GM12891 (cell line): ENCODE measurements at regions not wholly inside any gene's neighbourhood (a gene's known extent, or its start where the extent isn't known, plus 50 kb on each side); places are given as distances from the start of the nearest gene placed in this dataset.

ENCODE experiments used
- DNase-seq: peaks from one replicate; pipeline ENCODE4 v3.0.0; 2011; ENCODE audit warnings: low spot score; ENCODE audit not compliant: insufficient read length
- FAIRE-seq: peaks from 2 replicates; lab custom pipeline; 2011; peaks lifted over from hg19 to GRCh38; lab: Jason Lieb, UNC
- PAX5 ChIP-seq: IDR thresholded peaks from 2 replicates; pipeline ENCODE4 v1.6.1; 2011; ENCODE audit warnings: low read length, moderate library complexity, mild to moderate bottlenecking; ENCODE audit not compliant: insufficient read depth, severe bottlenecking
- POLR2A ChIP-seq: IDR thresholded peaks from 2 replicates; pipeline ENCODE4 v1.6.1; 2011; ENCODE audit warnings: low read depth, low read length, control low read depth
- POLR2AphosphoS5 ChIP-seq: IDR thresholded peaks from 2 replicates; pipeline ENCODE4 v1.6.1; 2011; ENCODE audit warnings: low read depth, low read length, control low read depth
- POU2F2 ChIP-seq: IDR thresholded peaks from 2 replicates; pipeline ENCODE4 v1.6.1; 2011; ENCODE audit warnings: low read depth, mild to moderate bottlenecking, control low read depth, low read length, moderate library complexity
- SPI1 ChIP-seq: IDR thresholded peaks from 2 replicates; pipeline ENCODE4 v1.6.1; 2011; ENCODE audit warnings: low read depth, low read length, control low read depth
- TAF1 ChIP-seq: IDR thresholded peaks from 2 replicates; pipeline ENCODE4 v1.6.1; 2011; ENCODE audit warnings: low read depth, low read length, control low read depth

DNA sequence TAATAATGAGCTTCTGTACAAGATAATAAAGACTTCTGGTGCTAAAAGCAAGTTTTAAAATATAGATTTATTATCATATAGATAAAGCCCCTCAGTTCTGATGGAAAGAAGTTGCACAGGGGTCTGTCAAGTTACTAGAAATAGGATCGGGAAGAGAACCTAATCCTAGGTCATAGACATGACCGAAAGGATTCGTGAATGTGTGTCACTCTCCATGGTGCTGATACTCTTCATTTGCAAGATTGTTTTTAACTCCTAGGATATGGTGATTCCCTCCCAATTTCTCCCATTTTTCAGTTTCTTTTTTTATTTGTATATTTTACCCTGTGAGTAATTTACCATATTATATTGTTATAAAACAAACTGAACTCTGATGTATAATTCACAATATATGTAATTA, 58.9 kb upstream of the CTNNA2 start:
- DNase-seq (no peak), FAIRE-seq (no peak)
- no peak for TF ChIP-seq POLR2AphosphoS5
- no peak for TF ChIP-seq SPI1
- TF ChIP-seq POLR2A = no peak
- TF ChIP-seq POU2F2 = no peak
- no peak for TF ChIP-seq PAX5
- no peak for TF ChIP-seq TAF1

DNA sequence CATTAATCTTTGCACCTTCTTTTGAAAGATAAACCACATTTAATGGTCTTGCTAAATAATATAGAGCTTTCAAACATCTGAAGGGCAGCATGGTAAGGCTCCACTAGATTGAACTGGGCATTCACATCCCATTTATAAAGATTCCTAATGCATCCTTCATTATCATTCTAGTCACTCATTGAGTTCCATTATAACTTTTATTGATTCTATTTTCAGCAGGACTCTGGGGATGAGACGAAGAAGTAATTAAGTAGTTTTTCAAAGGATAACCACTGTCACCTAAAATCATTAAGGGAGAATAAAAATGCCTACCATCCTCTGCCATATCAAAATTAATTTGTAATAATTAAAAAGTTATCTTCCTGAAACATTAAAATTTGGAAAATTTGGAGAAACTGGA, 60.2 kb upstream of the CTNNA2 start:
- TF ChIP-seq PAX5 (no peak), POLR2A (no peak), SPI1 (no peak), POU2F2 (no peak), POLR2AphosphoS5 (no peak), TAF1 (no peak)
- FAIRE-seq = no peak

GRCh38 chr2:79447463-79447862, 65.4 kb upstream of the CTNNA2 start:
- DNase-seq (no peak), FAIRE-seq (no peak)
- TF ChIP-seq POLR2A (no peak), POLR2AphosphoS5 (no peak), TAF1 (no peak), PAX5 (no peak), POU2F2 (no peak), SPI1 (no peak)

More for the DNA sequence above, 60.2 kb upstream of the CTNNA2 start:
- no peak for DNase-seq

DNA sequence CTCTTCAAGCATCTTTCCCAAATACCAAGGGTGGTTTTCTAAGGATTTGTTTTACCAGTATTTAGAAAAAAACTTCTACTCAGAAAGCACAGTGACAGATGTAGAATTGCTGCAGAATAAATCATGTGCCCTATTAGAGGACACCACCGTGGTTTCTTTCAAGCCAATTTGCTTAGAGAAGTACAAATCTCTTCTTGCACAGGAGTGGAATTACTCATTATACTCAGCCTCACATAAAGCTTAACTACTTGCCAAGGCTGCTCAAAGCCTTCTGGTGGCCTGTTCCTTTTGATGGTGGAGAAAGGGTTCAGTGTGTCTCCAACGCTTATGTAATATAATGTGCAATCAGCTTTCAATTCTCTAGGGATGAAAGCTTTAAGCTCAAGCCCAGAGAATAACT, 66.5 kb upstream of the CTNNA2 start:
- no peak for DNase-seq
- FAIRE-seq = no peak
- TF ChIP-seq POU2F2 (no peak), POLR2A (no peak), PAX5 (no peak), POLR2AphosphoS5 (no peak), SPI1 (no peak), TAF1 (no peak)

GRCh38 chr2:79437433-79438267, 75.2 kb upstream of the CTNNA2 start:
- TF ChIP-seq POLR2A (no peak), SPI1 (no peak), POU2F2 (no peak), PAX5 (no peak), TAF1 (no peak), POLR2AphosphoS5 (no peak)
- FAIRE-seq = no peak
- DNase-seq = no peak

DNA sequence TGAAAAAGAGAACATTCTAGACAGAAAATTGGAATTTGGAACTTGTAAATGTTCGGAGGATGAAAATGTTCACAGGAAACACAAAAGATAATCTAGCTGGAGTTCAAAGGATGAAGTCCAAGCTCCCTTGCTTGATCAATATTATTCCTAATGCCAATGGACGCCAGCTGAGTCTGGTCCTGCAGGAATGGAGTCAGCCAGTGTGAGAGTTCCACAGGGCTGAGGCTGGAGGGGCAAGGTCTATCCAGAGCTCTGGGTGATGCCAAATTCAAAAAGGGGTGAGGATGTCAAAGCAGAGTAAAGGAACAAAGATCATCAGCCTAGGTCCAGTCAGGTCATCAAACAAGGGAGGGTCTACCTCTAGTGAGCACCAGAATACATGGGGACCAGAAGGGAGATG, 78.5 kb upstream of the CTNNA2 start:
- no peak for DNase-seq
- TF ChIP-seq POLR2AphosphoS5 = no peak
- FAIRE-seq = no peak

GRCh38 chr2:79432731-79433146, 80.1 kb upstream of the CTNNA2 start:
- FAIRE-seq (no peak), DNase-seq (no peak)
- TF ChIP-seq SPI1 (no peak), POLR2AphosphoS5 (no peak)

DNA sequence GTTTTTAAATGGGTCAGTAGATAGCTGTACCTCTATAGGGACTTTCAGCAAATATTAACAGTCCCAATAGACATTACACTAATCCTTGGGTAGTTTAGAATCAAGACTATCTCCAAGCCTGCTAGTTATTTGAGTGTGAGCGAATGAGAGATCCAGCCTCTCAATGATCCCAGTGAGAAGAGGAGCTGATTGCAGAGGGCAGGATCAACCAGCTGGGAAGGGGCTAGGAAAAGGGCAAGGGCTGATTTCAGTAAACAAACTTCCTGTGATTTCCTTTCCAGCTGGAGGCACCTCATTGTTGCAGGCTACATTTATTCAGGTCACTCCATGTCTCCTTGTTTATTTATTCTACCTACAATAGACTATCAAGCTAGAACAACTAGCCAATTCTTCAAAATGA, 84.1 kb upstream of the CTNNA2 start:
- DNase-seq = no peak
- no peak for FAIRE-seq
- no peak for TF ChIP-seq TAF1
- TF ChIP-seq POLR2AphosphoS5 = no peak
- no peak for TF ChIP-seq POU2F2
- no peak for TF ChIP-seq POLR2A
- no peak for TF ChIP-seq SPI1
- no peak for TF ChIP-seq PAX5

DNA sequence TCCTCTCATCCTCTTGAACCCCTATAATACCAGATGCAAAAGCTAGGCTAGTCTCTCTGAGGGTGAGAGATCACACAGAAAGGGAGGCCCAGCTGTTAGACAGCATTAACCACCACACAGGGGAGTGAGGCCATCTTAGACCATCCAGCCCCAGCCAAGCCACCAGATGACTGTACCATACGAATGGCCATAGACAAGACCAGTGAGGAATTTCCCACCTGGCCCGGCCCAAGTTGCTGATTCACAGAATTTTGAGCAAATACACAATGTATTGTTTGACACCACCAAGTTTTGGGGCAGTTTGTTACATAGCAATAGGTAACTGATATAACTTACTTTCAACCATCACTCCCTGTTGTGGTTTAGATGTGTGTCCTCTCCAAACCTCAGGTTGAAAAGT, 98.2 kb upstream of the CTNNA2 start:
- DNase-seq (no peak), FAIRE-seq (no peak)

DNA sequence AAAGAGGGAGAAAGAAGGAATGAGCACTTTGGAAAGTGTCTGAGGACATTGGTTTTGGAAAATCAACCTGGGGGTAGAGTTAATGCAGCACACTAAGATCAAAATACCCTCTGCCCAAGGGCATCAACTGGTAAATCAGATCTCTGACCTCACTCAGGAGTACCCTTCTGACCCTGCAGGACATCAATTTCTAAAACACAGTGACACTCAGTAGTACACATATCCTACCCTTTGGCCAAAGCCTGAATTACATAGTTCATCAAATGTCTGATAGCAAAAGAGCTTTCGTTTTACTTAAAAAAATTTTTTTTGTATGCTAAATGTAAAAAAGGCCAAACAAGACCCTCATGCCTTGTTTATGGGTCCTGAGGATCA, 118.4 kb upstream of the CTNNA2 start:
- TF ChIP-seq POLR2AphosphoS5 = no peak
- no peak for TF ChIP-seq PAX5
- TF ChIP-seq SPI1 = no peak
- no peak for TF ChIP-seq POU2F2
- TF ChIP-seq TAF1 = no peak
- no peak for TF ChIP-seq POLR2A
- FAIRE-seq = no peak
- DNase-seq = no peak

More for the DNA sequence above, 98.2 kb upstream of the CTNNA2 start:
- TF ChIP-seq PAX5 = no peak
- TF ChIP-seq TAF1 = no peak
- TF ChIP-seq POU2F2 = no peak
- TF ChIP-seq SPI1 = no peak
- TF ChIP-seq POLR2A = no peak
- TF ChIP-seq POLR2AphosphoS5 = no peak

- FAIRE-seq (no peak), DNase-seq (no peak)
- no peak for TF ChIP-seq TAF1
- no peak for TF ChIP-seq POLR2AphosphoS5
- TF ChIP-seq PAX5 = no peak
- TF ChIP-seq SPI1 = no peak
- TF ChIP-seq POLR2A = no peak
- TF ChIP-seq POU2F2 = no peak
Measured at GRCh38 chr2:79393806-79394484, 118.9 kb upstream of the CTNNA2 start.
